Bronchial epithelial cell (primary cell): ENCODE measurements at regions not wholly inside any gene's neighbourhood (a gene's known extent, or its start where the extent isn't known, plus 50 kb on each side); places are given as distances from the start of the nearest gene placed in this dataset.

ENCODE experiments used
- DNase-seq: peaks from one replicate; pipeline ENCODE4 v3.0.0-alpha.2; 2010; ENCODE audit warnings: low read depth
- FAIRE-seq: peaks from 2 replicates; lab custom pipeline; 2011; peaks lifted over from hg19 to GRCh38; lab: Jason Lieb, UNC
- H3K27me3 ChIP-seq: 2 replicates; pipeline ENCODE4 v1.5.1; 2011; ENCODE audit warnings: low read length; ENCODE audit not compliant: control insufficient read depth, insufficient read depth
- H3K36me3 ChIP-seq: 2 replicates; pipeline ENCODE4 v1.5.1; 2011; ENCODE audit warnings: low read length; ENCODE audit not compliant: control insufficient read depth, insufficient read depth
- H3K4me3 ChIP-seq: 2 replicates; pipeline ENCODE4 v1.5.1; 2011; ENCODE audit warnings: mild to moderate bottlenecking, low read depth, low read length, control low read depth
- CTCF ChIP-seq: IDR thresholded peaks from 2 replicates; pipeline ENCODE4 v1.5.1; 2011; ENCODE audit warnings: mild to moderate bottlenecking, moderate library complexity, low read length, control low read depth, inconsistent platforms; ENCODE audit not compliant: insufficient read depth, severe bottlenecking

- no peak overlapping the region for H3K4me3 ChIP-seq
- no peak for TF ChIP-seq CTCF
- FAIRE-seq (no peak), DNase-seq (no peak)
- no peaks in the 10 kb centered on the region for H3K36me3 ChIP-seq
- no peaks in the 10 kb centered on the region for H3K27me3 ChIP-seq
Measured at GRCh38 chr4:24013668-24014422, 124.0 kb upstream of the PPARGC1A start.

- no peak overlapping the region for H3K4me3 ChIP-seq
- DNase-seq (no peak), FAIRE-seq (no peak)
- no peaks in the 10 kb centered on the region for H3K27me3 ChIP-seq
- no peak for TF ChIP-seq CTCF
- H3K36me3 ChIP-seq, result no peaks in the 10 kb centered on the region
Measured at GRCh38 chr4:24010994-24011393, 121.1 kb upstream of the PPARGC1A start.

- no peaks in the 10 kb centered on the region for H3K36me3 ChIP-seq
- TF ChIP-seq CTCF, result no peak
- no peaks in the 10 kb centered on the region for H3K27me3 ChIP-seq
- DNase-seq, result no peak
- no peak overlapping the region for H3K4me3 ChIP-seq
- no peak for FAIRE-seq
Measured at GRCh38 chr4:24010573-24010972, 120.7 kb upstream of the PPARGC1A start.

DNA sequence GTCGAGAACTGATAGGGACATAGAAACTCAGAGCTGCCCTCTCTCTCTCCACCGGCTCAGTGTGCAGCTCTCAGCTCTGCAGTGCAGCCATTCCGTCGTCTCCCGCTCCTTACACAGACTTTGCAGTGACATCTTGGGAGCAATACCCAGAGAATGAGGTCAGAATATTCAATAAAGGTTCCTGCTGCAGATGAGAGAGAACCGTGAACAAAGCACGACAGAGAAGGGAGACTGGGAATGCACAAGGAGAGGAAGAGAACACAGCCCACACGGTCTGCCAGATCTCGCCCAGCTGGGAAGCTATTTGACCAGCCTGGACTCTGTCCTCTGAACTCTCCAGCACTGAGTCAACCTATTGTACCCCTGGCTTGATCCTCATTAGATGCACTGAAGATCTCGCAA, 118.0 kb upstream of the PPARGC1A start:
- Histone ChIP-seq H3K4me3 (no peak overlapping the region), H3K27me3 (no peaks in the 10 kb centered on the region), H3K36me3 (no peaks in the 10 kb centered on the region)
- DNase-seq (no peak), FAIRE-seq (no peak)
- no peak for TF ChIP-seq CTCF

GRCh38 chr4:24006269-24006668, 116.4 kb upstream of the PPARGC1A start:
- H3K4me3 ChIP-seq, result no peak overlapping the region
- no peaks in the 10 kb centered on the region for H3K36me3 ChIP-seq
- no peak for TF ChIP-seq CTCF
- DNase-seq (no peak), FAIRE-seq (no peak)
- no peaks in the 10 kb centered on the region for H3K27me3 ChIP-seq

GRCh38 chr4:24003926-24004325, 114.1 kb upstream of the PPARGC1A start:
- Histone ChIP-seq H3K27me3 (no peaks in the 10 kb centered on the region), H3K4me3 (no peak overlapping the region), H3K36me3 (no peaks in the 10 kb centered on the region)
- no peak for TF ChIP-seq CTCF
- DNase-seq (no peak), FAIRE-seq (no peak)
